Inflammatory macrophage (primary cell): ENCODE measurements at regions not wholly inside any gene's neighbourhood (a gene's known extent, or its start where the extent isn't known, plus 50 kb on each side); places are given as distances from the start of the nearest gene placed in this dataset.
"Not testable (repeated sequence)": the region's sequence is repeated elsewhere in the genome, so short reads cannot be mapped to it uniquely, and the experiment has no call there.

Experiments used
- DNase-seq, 2 donors: peaks; one replicate each; pipeline ENCODE4 v3.0.0-alpha.2; 2020 to 2022

DNA sequence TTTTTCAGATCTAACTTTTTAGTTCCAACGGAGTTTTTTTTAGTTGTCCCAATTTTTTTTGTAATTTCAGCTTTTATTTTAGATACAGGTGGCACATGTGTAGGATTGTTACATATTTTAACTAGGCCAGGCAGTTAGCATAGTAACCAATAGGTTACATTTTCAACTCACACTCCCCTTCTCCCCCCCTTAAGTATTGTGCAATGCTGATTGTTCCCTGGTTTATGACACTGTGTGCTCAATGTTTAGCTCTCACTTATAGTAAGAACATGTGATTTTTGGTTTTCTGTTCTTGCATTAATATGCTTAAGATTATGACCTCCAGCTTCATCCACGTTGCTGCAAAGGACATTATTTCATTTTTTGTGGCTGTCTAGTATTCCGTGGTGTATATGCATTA is 503.2 kb downstream of the CDH9 start:
- DNase-seq, result no peak

GRCh38 chr5:26530305-26530704 is 508.1 kb downstream of the CDH9 start:
- DNase-seq, result no peak

DNA sequence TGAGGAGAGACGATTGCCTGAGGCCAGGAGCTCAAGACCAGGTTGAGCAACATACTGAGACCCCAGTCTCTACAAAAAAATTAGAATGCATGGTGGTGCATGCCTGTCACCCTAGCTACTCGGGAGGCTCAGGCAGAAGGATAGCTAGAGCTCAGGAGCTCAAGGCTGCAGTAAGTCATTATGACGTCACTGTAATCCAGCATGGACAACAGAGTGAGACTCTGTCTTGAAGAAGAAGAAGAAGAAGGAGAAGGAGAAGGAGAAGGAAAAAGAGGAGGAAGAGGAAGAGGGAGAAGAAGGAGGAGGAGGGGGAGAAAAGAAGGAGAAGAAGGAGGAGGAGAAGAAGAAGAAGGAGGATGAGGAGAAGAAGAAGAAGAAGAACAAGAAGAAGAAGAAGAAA is 519.1 kb downstream of the CDH9 start:
- no peak for DNase-seq

DNA sequence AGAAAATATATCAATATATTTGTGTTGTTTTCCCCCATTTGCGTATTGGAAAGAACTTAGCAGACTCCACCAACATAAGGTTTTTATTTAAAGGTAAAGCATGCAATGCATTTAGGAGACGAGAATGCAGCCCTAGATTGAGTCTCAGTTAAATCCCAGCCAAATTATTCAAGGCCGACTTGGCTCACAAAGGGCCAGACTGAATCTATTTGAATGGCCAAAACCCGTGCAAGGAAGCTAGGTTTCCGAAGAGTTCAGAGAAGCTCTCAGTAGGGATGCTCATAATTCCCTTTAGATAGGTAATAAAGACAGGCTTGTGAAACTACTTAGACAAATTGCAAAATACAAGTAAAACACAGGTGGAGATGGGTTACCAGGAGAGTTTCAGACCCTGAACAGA is 520.3 kb downstream of the CDH9 start:
- no peak for DNase-seq

DNA sequence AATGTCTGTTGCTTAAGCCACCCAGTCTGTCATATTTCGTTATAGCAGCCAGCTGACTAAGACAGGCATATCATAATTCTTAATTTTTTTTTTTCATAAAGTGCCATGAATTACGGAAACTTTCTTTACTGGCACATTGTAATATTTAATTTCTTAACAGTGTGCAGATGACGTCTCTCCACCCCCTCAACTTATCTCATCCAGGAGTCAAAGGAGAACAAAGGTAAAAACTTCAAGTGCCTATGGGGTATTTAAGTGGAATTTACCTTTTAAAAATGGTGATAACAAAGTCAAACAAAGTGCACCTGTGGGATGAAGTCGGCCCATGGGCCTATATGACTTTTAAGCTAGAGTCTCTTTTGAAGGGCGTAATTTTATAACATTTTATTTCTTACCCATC is 539.4 kb downstream of the CDH9 start:
- no peak for DNase-seq

- no peak for DNase-seq
Measured at GRCh38 chr5:26495437-26495836, 542.9 kb downstream of the CDH9 start.

DNA sequence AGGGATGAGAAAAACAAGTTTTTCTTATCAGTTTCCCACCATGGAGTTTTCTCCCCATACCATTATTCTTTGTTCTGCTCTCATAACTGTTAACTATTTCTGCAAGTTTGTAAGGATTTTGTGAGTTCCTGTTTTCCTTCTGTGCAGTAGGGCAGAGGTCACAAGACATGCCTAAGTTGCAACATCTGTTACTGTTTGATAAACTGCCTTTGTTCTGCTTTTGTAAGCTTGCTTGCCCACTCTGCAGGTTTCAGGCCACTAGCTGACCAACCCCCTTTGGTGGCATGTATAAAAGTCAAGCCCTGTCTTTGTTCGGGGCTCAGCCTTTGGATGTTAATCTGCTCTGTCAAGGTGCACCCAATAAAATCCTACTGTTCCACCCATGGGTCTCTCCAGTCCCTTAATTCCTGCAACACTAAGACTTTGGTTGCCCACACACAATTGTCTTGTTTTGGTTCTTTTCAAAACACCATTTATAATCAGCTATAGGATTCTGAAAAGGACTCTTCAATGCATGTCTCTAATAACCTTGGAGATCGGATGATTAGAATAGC is 545.4 kb downstream of the CDH9 start:
- peak in 1 of 2 donors; percentile 6 for DNase-seq

- DNase-seq, result no peak
Measured at GRCh38 chr5:26487553-26487952, 550.8 kb downstream of the CDH9 start.

DNA sequence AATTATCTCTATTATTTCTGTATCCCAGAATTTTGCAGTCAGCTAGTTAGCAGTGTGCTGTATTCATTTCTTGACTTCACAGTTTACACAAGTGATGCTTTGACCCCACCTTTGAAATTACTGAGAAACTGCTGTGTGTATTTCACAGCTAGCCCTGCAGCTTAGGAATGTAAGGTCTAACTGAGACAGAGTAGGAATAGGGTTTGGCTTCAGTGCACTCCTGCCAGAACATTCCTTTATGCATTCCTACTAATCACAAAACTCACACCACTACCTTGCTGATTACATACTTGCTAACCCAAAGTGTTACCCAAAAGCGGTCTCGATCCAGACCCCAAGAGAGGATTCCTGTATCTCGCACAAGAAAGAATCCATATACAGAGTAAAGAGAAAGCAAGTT is 551.8 kb downstream of the CDH9 start:
- no peak for DNase-seq

DNA sequence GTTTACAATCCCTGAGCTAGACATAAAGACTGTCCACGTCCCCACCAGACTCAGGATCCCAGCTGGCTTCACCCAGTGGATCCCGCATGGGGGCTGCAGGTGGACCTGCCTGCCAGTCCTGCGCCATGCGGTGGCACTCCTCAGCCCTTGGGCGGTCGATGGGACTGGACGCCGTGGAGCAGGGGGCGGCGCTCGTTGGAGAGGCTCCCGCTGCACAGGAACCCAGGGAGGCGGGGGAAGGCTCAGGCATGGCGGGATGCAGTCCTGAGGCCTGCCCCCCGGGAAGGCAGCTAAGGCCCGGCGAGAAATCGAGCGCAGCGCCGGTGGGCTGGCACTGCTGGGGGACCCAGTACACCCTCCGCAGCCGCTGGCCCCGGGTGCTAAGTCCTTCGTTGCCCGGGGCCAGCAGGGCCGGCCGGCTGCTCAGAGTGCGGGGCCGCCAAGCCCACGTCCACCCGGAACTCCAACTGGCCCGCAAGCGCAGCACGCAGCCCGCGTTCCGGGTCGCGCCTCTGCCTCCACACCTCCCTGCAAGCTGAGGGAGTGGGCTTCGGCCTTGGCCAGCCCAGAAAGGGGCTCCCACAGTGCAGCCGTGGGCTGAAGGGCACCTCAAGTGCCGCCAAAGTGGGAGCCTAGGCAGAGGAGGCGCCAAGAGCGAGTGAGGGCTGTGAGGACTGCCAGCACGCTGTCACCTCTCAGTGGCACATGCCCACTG is 553.1 kb downstream of the CDH9 start:
- DNase-seq, result not testable (repeated sequence)

DNA sequence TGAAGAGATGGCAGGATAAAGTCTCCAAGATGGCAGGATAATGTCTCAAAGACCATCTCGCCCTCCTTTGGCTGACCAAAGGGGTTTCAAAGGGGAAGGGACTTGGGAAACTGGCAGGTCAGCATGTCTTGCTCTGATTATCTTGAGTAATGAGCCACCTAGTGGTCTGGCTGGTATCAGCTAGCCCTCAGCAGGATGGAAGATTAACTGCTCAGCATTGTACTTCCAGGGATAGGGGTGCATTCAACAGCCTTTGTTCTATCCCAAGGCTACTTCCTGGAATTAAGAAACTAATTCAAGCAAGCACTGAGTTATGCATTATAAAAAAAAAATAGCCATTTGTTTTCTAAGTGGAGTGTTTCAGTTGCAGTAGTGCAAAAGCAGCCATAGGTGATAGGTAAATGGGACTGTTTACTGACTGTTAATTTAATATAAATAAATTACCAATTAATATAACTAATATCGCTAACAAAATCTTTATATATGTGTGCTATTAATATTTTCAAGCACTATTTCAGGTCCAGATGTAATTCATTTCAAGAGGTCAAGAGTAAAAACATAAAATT is 555.5 kb downstream of the CDH9 start:
- no peak for DNase-seq

DNA sequence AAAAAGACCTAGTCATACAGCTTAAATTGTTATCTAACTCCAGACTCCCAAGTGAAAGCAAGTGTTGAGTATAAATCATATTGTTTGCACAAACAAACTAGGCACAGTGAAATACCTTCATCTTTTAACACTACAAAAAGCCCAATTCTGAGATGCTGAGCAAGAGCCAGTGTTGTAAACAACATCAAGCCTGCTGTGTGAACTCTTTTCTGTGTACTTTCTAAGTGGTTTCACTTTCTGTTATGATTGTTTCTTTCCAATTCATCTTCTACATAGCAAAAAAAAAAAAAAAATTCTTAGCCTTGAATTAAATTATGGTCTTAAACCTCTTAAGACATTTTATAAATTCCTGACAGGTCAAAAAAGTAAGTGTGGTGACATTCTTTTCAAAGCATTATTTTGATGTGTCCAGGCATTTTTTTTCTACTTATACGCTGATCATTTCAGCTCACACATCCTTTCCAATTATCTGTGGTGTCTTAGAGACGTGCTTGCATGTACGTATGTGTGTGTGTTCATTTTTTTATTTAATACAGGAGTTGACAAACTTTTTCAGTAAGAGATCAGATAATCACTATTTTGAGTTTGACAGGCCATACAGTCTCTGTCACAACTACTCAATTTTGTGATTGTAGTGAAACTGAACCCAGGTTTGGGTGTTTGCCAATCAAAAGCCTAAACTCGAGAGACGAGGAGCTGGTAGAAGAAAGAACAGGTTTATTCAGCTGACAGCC is 556.1 kb downstream of the CDH9 start:
- DNase-seq, result no peak

GRCh38 chr5:26470439-26470838 is 567.9 kb downstream of the CDH9 start:
- no peak for DNase-seq

DNA sequence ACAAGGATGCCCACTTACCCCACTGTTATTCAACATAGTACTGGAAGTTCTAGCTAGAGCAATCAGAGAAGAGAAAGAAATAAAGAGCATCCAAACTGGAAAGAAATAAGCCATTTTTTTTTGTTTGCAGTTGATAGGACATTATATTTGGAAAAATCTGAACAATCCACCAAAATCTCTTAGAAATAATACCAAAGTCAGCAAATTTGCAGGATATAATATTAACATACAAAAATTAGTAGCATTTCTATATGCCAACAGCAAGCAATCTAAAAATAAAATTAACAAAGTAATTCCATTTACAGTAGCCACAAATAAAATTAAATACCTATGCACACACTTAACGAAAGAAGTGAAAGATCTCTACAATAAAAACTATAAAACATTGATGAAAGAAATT is 599.3 kb downstream of the CDH9 start:
- no peak for DNase-seq

- no peak for DNase-seq
Measured at GRCh38 chr5:26434688-26435087, 603.7 kb downstream of the CDH9 start.

GRCh38 chr5:26432386-26432785 is 606.0 kb downstream of the CDH9 start:
- DNase-seq, result no peak

DNA sequence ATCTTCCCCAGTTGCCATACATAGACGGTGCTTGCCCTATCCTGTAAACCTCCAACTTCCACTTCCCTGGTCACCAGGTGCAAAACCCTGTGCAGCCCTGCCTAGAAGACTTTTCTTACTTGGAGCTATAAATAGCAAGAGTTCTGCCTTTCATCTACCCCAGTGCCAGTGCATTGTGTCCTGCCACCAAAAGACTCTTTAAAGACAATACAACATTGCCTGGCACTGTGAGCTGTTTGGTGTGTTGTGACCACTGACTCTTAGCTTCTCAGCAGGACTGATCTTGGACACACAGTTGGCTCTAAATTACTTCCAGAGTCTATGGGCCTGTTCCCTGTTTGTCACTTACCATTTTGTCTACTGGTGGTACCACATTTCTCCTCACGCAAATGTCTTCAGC is 608.1 kb downstream of the CDH9 start:
- no peak for DNase-seq

- DNase-seq, result no peak
Measured at GRCh38 chr5:26427281-26427680, 611.1 kb downstream of the CDH9 start.

DNA sequence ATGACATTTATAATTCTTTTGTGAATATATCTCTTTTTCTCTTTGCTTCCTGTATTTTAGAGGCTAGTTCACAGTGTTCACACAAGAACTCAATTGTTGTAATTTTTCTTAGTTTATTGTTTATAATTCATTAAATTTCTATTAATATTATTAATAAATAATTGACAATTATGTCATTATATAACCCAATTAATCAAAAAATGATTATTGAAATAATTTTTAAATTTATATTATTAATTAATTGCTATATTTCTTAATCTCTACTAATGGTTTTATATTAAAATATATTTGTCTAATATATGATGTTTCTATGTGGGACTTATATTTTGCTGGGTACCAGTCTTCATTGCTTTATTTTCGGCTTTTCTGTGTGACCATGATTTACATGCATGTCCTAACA is 618.4 kb downstream of the CDH9 start:
- no peak for DNase-seq

DNA sequence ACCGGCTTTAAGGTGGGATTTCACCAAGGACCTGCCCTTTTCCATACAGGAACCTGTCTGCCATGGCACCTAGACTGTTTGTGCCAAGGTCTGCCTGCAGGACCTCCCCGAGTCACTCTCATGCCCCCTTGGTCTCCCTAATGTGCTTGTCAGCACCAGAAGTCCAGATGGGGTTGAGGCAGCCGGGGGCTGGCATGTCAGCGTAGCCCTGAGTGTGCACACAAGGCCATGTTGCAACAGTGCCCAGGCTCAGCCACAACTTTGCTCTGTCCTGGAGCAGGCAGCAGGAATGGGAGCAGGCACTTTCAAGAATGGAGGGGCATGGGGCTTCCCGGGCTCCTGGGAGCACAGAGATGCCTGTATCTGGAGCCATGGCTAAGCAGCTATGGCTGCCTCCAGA is 621.5 kb downstream of the CDH9 start:
- no peak for DNase-seq

- DNase-seq, result no peak
Measured at GRCh38 chr5:26415987-26416779, 622.2 kb downstream of the CDH9 start.

- DNase-seq, result no peak
Measured at GRCh38 chr5:26390608-26391007, 647.8 kb downstream of the CDH9 start.

- DNase-seq, result no peak
Measured at GRCh38 chr5:26388976-26389375, 649.4 kb downstream of the CDH9 start.
